Hepatocyte (in vitro differentiated cells): ENCODE measurements at regions not wholly inside any gene's neighbourhood (a gene's known extent, or its start where the extent isn't known, plus 50 kb on each side); places are given as distances from the start of the nearest gene placed in this dataset.

Experiments
- DNase-seq: peaks from one replicate; pipeline ENCODE4 v3.0.0-alpha.2; 2016; ENCODE audit warnings: low spot score
- H2AFZ ChIP-seq: fragments of 200-600 bp; sonication (generic); 2 replicates; pipeline ENCODE4 v1.6.0; 2016; ENCODE audit warnings: antibody characterized with exemption, mild to moderate bottlenecking
- H3K27ac ChIP-seq: fragments of 200-600 bp; sonication (generic); 2 replicates; pipeline ENCODE4 v1.5.1; 2016; ENCODE audit warnings: mild to moderate bottlenecking
- H3K27me3 ChIP-seq: fragments of 200-600 bp; sonication (generic); 2 replicates; pipeline ENCODE4 v1.6.1; 2016
- H3K36me3 ChIP-seq: fragments of 200-600 bp; sonication (generic); replicated peaks from 2 replicates; pipeline ENCODE4 v1.5.1; 2016; ENCODE audit warnings: low read depth; ENCODE audit not compliant: insufficient read depth
- H3K4me1 ChIP-seq: fragments of 200-600 bp; sonication (generic); 2 replicates; pipeline ENCODE4 v1.5.1; 2016; ENCODE audit warnings: mild to moderate bottlenecking, moderate library complexity; ENCODE audit not compliant: insufficient read depth
- H3K4me2 ChIP-seq: fragments of 200-600 bp; sonication (generic); 2 replicates; pipeline ENCODE4 v1.6.0; 2016
- H3K4me3 ChIP-seq: fragments of 200-600 bp; sonication (generic); 2 replicates; pipeline ENCODE4 v1.5.1; 2016; ENCODE audit warnings: mild to moderate bottlenecking
- H3K79me2 ChIP-seq: fragments of 200-600 bp; sonication (generic); 2 replicates; pipeline ENCODE4 v1.6.0; 2017; ENCODE audit warnings: mild to moderate bottlenecking
- H3K9me2 ChIP-seq: fragments of 200-600 bp; sonication (generic); replicated peaks from 2 replicates; pipeline ENCODE4 v1.6.0; 2017; ENCODE audit warnings: mild to moderate bottlenecking; ENCODE audit not compliant: insufficient read depth
- H3K9me3 ChIP-seq: fragments of 200-600 bp; sonication (generic); 2 replicates; pipeline ENCODE4 v1.5.1; 2016; ENCODE audit warnings: low read depth, mild to moderate bottlenecking
- H4K20me1 ChIP-seq: fragments of 200-600 bp; sonication (generic); 2 replicates; pipeline ENCODE4 v1.6.0; 2016; ENCODE audit warnings: mild to moderate bottlenecking; ENCODE audit not compliant: insufficient read depth, poor library complexity, severe bottlenecking
- EZH2 ChIP-seq: fragments of 200-600 bp; sonication (generic); IDR thresholded peaks from 2 replicates; pipeline ENCODE4 v1.6.1; 2016; ENCODE audit warnings: antibody characterized with exemption, mild to moderate bottlenecking, borderline replicate concordance
- EZH2phosphoT487 ChIP-seq: fragments of 200-600 bp; sonication (generic); IDR thresholded peaks from one replicate; pipeline ENCODE4 v1.6.1; 2018; ENCODE audit warnings: antibody characterized with exemption, mild to moderate bottlenecking, low read depth, moderate library complexity; ENCODE audit not compliant: unreplicated experiment, severe bottlenecking
- WGBS: methylation state at CpG from one replicate; pipeline ENCODE4 v1.1.6; 2016; ENCODE audit warnings: low lambda C conversion rate; ENCODE audit errors: missing lambda C conversion rate; 5-methylcytosine and 5-hydroxymethylcytosine counted together
- TF ChIP-seq, protein P1 (sequence below): fragments of 200-600 bp; sonication (generic); IDR thresholded peaks from 2 replicates; pipeline ENCODE4 v1.5.1; 2016; ENCODE audit warnings: antibody characterized with exemption, mild to moderate bottlenecking; ENCODE audit not compliant: poor library complexity

DNA sequence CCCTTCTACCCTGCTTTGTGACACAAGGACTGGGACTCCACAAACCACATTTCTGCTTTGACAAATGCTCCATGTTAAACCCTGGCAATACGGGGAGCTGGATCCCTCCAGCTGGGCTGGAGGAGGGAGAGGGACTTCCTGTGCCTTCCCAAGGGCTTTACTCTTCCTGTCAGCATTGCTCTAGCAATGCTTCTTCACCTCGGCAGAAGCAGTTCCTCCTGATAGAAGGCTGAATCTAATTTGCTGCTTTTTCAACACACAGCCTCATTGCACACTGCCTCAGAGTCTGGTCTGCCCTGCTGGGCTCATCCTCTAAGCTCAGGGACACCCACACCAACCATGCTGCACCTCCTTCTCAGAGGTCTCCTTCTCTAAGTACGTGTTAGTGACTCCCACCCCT, 142.8 kb upstream of the SMAD3 start:
- WGBS: 53% methylated on average over 3 of the region's 3 CpGs

DNA sequence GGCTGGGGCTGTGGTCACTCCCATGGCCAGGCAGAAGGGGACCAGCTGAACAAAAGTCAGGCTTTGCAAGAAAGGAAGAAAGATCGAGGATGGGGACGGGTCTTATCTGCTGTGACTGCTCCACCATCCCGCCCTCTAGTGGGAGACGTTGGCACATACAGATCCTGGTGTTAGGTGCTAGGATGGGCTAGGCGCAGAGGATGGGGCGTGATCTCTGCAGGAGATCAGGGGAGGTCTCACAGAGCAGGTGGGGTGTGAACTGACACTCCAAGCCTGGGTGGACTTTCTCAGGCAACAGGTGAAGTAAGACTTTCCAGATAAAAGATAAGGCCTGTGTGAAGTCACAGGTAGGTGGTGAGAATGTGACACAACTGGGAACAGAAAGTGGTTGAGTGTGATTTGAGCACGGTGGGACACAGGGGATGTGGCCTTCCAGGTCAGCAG, 141.9 kb upstream of the SMAD3 start:
- Histone ChIP-seq H4K20me1 (no peaks in the 10 kb centered on the region), H3K4me2 (no peak overlapping the region), H3K9me2 (no peaks in the 10 kb centered on the region), H3K27ac (no peak overlapping the region), H2AFZ (no peak overlapping the region), H3K79me2 (no peaks in the 10 kb centered on the region), H3K4me1 (no peaks in the 10 kb centered on the region), H3K4me3 (no peak overlapping the region), H3K36me3 (no peaks in the 10 kb centered on the region), H3K9me3 (no peaks in the 10 kb centered on the region), H3K27me3 (no peaks in the 10 kb centered on the region)
- peak; percentile 54 for DNase-seq
- WGBS: 28% methylated on average over 7 of the region's 7 CpGs
- TF ChIP-seq, protein P1, sequence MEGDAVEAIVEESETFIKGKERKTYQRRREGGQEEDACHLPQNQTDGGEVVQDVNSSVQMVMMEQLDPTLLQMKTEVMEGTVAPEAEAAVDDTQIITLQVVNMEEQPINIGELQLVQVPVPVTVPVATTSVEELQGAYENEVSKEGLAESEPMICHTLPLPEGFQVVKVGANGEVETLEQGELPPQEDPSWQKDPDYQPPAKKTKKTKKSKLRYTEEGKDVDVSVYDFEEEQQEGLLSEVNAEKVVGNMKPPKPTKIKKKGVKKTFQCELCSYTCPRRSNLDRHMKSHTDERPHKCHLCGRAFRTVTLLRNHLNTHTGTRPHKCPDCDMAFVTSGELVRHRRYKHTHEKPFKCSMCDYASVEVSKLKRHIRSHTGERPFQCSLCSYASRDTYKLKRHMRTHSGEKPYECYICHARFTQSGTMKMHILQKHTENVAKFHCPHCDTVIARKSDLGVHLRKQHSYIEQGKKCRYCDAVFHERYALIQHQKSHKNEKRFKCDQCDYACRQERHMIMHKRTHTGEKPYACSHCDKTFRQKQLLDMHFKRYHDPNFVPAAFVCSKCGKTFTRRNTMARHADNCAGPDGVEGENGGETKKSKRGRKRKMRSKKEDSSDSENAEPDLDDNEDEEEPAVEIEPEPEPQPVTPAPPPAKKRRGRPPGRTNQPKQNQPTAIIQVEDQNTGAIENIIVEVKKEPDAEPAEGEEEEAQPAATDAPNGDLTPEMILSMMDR: peak; percentile 46
- TF ChIP-seq EZH2: no peak

More for the DNA sequence above, 142.8 kb upstream of the SMAD3 start:
- H2AFZ ChIP-seq: no peak overlapping the region
- no peak for DNase-seq
- TF ChIP-seq EZH2phosphoT487: no peak
- TF ChIP-seq EZH2: no peak
- TF ChIP-seq, protein P1: no peak
- no peak overlapping the region for H3K4me3 ChIP-seq
- H3K79me2 ChIP-seq: no peaks in the 10 kb centered on the region
- H3K36me3 ChIP-seq: no peaks in the 10 kb centered on the region
- H3K27ac ChIP-seq: no peak overlapping the region
- H3K4me2 ChIP-seq: no peak overlapping the region
- no peaks in the 10 kb centered on the region for H3K9me2 ChIP-seq
- no peaks in the 10 kb centered on the region for H4K20me1 ChIP-seq
- H3K27me3 ChIP-seq: no peaks in the 10 kb centered on the region
- no peaks in the 10 kb centered on the region for H3K4me1 ChIP-seq
- no peaks in the 10 kb centered on the region for H3K9me3 ChIP-seq

DNA sequence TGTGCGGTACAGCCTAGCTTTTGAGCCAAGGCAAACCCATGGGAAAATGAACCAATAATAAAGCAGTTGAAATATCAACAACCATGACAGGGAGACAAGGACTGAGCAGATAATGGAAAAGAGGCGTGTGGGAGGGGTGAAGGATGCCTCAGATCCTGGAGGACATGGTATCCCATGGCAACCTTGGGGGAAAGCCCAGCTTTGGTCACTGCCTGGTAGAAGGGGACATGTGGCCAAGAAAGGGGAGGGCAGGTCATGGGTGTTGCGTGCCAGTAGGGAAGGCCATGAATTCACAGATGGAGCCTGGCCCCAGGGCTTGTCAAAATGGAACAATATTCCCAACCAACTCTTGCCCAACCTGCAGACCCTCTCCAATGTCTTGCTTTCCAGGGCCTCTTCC, 140.5 kb upstream of the SMAD3 start:
- Histone ChIP-seq H3K27ac (no peak overlapping the region), H3K9me2 (no peaks in the 10 kb centered on the region), H3K9me3 (no peaks in the 10 kb centered on the region), H3K36me3 (no peaks in the 10 kb centered on the region), H3K4me1 (peaks cover 1% of the 10 kb centered on the region), H3K79me2 (no peaks in the 10 kb centered on the region), H3K4me2 (no peak overlapping the region), H3K4me3 (no peak overlapping the region), H3K27me3 (no peaks in the 10 kb centered on the region), H4K20me1 (no peaks in the 10 kb centered on the region), H2AFZ (no peak overlapping the region)
- TF ChIP-seq EZH2phosphoT487 (no peak), EZH2 (no peak)
- TF ChIP-seq, protein P1: no peak
- WGBS: 96% methylated on average over 3 of the region's 3 CpGs
- DNase-seq: no peak

- TF ChIP-seq, protein P1: no peak
- TF ChIP-seq EZH2phosphoT487: no peak
- TF ChIP-seq EZH2: no peak
- H3K4me3 ChIP-seq: no peak overlapping the region
- WGBS: 95% methylated on average over 4 of the region's 4 CpGs
Observed at GRCh38 chr15:66925721-66926120, 139.7 kb upstream of the SMAD3 start.

More at GRCh38 chr15:66925721-66926120, 139.7 kb upstream of the SMAD3 start:
- Histone ChIP-seq H3K4me2 (no peak overlapping the region), H3K27ac (no peak overlapping the region), H4K20me1 (no peaks in the 10 kb centered on the region), H3K9me2 (no peaks in the 10 kb centered on the region), H3K27me3 (no peaks in the 10 kb centered on the region), H3K9me3 (no peaks in the 10 kb centered on the region), H3K79me2 (no peaks in the 10 kb centered on the region), H3K36me3 (no peaks in the 10 kb centered on the region), H2AFZ (no peak overlapping the region), H3K4me1 (peaks cover 9% of the 10 kb centered on the region)
- no peak for DNase-seq
